ENCODE measurements at regions not wholly inside any gene's neighbourhood (a gene's known extent, or its start where the extent isn't known, plus 50 kb on each side); places are given as distances from the start of the nearest gene placed in this dataset.
A peak's percentile ranks its signal among the peaks of the same experiment; 100 is the strongest.

- TF ChIP-seq POLR2AphosphoS5 (IDR thresholded peaks at IDR 0.05; ENCODE audit: low read depth) (no peak), SPI1 (IDR thresholded peaks at IDR 0.05; ENCODE audit: borderline replicate concordance, low read depth) (no peak), GABPA (IDR thresholded peaks at IDR 0.05; ENCODE audit: low read depth) (no peak)
- TF ChIP-seq, protein P1, sequence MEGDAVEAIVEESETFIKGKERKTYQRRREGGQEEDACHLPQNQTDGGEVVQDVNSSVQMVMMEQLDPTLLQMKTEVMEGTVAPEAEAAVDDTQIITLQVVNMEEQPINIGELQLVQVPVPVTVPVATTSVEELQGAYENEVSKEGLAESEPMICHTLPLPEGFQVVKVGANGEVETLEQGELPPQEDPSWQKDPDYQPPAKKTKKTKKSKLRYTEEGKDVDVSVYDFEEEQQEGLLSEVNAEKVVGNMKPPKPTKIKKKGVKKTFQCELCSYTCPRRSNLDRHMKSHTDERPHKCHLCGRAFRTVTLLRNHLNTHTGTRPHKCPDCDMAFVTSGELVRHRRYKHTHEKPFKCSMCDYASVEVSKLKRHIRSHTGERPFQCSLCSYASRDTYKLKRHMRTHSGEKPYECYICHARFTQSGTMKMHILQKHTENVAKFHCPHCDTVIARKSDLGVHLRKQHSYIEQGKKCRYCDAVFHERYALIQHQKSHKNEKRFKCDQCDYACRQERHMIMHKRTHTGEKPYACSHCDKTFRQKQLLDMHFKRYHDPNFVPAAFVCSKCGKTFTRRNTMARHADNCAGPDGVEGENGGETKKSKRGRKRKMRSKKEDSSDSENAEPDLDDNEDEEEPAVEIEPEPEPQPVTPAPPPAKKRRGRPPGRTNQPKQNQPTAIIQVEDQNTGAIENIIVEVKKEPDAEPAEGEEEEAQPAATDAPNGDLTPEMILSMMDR (IDR thresholded peaks at IDR 0.05; ENCODE audit: insufficient read depth, low read length): no peak
- TF ChIP-seq, protein P2, sequence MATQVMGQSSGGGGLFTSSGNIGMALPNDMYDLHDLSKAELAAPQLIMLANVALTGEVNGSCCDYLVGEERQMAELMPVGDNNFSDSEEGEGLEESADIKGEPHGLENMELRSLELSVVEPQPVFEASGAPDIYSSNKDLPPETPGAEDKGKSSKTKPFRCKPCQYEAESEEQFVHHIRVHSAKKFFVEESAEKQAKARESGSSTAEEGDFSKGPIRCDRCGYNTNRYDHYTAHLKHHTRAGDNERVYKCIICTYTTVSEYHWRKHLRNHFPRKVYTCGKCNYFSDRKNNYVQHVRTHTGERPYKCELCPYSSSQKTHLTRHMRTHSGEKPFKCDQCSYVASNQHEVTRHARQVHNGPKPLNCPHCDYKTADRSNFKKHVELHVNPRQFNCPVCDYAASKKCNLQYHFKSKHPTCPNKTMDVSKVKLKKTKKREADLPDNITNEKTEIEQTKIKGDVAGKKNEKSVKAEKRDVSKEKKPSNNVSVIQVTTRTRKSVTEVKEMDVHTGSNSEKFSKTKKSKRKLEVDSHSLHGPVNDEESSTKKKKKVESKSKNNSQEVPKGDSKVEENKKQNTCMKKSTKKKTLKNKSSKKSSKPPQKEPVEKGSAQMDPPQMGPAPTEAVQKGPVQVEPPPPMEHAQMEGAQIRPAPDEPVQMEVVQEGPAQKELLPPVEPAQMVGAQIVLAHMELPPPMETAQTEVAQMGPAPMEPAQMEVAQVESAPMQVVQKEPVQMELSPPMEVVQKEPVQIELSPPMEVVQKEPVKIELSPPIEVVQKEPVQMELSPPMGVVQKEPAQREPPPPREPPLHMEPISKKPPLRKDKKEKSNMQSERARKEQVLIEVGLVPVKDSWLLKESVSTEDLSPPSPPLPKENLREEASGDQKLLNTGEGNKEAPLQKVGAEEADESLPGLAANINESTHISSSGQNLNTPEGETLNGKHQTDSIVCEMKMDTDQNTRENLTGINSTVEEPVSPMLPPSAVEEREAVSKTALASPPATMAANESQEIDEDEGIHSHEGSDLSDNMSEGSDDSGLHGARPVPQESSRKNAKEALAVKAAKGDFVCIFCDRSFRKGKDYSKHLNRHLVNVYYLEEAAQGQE (IDR thresholded peaks at IDR 0.05; ENCODE audit: insufficient replicate concordance, low read depth): no peak
- no peak overlapping the region for H3K27ac ChIP-seq (replicated peaks)
- DNase-seq (ENCODE audit: low read depth in 1 of 2, low spot score in 1 of 2): no peak
- no peaks in the 10 kb centered on the region for H3K27me3 ChIP-seq (ENCODE audit: insufficient read depth, poor library complexity, severe bottlenecking)
- no peak overlapping the region for H3K4me3 ChIP-seq (replicated peaks; ENCODE audit: insufficient read depth, low read length)
Measured at GRCh38 chr3:64798316-64798715, 110.5 kb upstream of the ADAMTS9 start.

- DNase-seq (ENCODE audit: low read depth in 1 of 2, low spot score in 1 of 2): peak in 1 of 2 experiments; percentile 6
- H3K27me3 ChIP-seq (ENCODE audit: insufficient read depth, poor library complexity, severe bottlenecking): no peaks in the 10 kb centered on the region
- no peak overlapping the region for H3K27ac ChIP-seq (replicated peaks)
- TF ChIP-seq POLR2AphosphoS5 (IDR thresholded peaks at IDR 0.05; ENCODE audit: low read depth): no peak
- no peak for TF ChIP-seq GABPA (IDR thresholded peaks at IDR 0.05; ENCODE audit: low read depth)
- TF ChIP-seq, protein P1 (IDR thresholded peaks at IDR 0.05; ENCODE audit: insufficient read depth, low read length): no peak
- TF ChIP-seq SPI1 (IDR thresholded peaks at IDR 0.05; ENCODE audit: borderline replicate concordance, low read depth): peak; percentile 4; the same call in 1 of the 2 replicates
- TF ChIP-seq, protein P2 (IDR thresholded peaks at IDR 0.05; ENCODE audit: insufficient replicate concordance, low read depth): no peak
- H3K4me3 ChIP-seq (replicated peaks; ENCODE audit: insufficient read depth, low read length): no peak overlapping the region
Measured at GRCh38 chr3:64796607-64797399, 109.0 kb upstream of the ADAMTS9 start.

DNA sequence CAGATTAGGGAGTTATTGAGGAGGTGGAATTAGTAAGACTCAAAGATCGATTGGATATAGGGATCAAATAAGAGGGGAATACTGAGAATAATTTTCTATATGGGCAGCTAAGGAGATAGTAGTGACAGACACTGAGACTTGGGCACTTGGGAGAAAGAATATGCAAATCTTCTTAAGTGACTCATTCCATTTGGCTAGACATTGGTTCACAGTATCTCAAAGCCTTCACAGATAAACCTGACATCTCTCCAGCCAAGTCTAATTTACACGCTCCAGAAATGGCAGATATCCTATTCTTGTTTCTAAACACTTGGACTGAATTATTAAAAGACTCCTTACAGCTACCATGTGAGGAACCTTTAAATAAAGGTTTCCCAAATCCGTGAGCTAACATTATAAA is 104.6 kb upstream of the ADAMTS9 start:
- H3K27ac ChIP-seq (replicated peaks): no peak overlapping the region
- DNase-seq (ENCODE audit: low read depth in 1 of 2, low spot score in 1 of 2): no peak
- H3K27me3 ChIP-seq (ENCODE audit: insufficient read depth, poor library complexity, severe bottlenecking): no peaks in the 10 kb centered on the region
- no peak overlapping the region for H3K4me3 ChIP-seq (replicated peaks; ENCODE audit: insufficient read depth, low read length)
- TF ChIP-seq, protein P2 (IDR thresholded peaks at IDR 0.05; ENCODE audit: insufficient replicate concordance, low read depth): no peak
- TF ChIP-seq, protein P1 (IDR thresholded peaks at IDR 0.05; ENCODE audit: insufficient read depth, low read length): no peak
- TF ChIP-seq SPI1 (IDR thresholded peaks at IDR 0.05; ENCODE audit: borderline replicate concordance, low read depth): no peak
- no peak for TF ChIP-seq POLR2AphosphoS5 (IDR thresholded peaks at IDR 0.05; ENCODE audit: low read depth)
- TF ChIP-seq GABPA (IDR thresholded peaks at IDR 0.05; ENCODE audit: low read depth): no peak

Data from HL-60 (cell line).